ENCODE measurements at regions not wholly inside any gene's neighbourhood (a gene's known extent, or its start where the extent isn't known, plus 50 kb on each side); places are given as distances from the start of the nearest gene placed in this dataset.
"Not testable (repeated sequence)": the region's sequence is repeated elsewhere in the genome, so short reads cannot be mapped to it uniquely, and the experiment has no call there.

GRCh38 chr3:15905041-15905440 is 107.3 kb upstream of the ANKRD28 start:
- TF ChIP-seq CTCF (IDR thresholded peaks at IDR 0.05) (no peak), POLR2A (IDR thresholded peaks at IDR 0.05) (no peak)
- Histone ChIP-seq H3K9me3 (no peaks in the 10 kb centered on the region), H3K4me1 (peaks cover 0 to 17% (median 6%) of the 10 kb centered on the region in 4 donors), H3K4me3 (no peak overlapping the region), H3K27ac (no peak overlapping the region), H3K36me3 (no peaks in the 10 kb centered on the region), H3K27me3 (no peaks in the 10 kb centered on the region)
- intact Hi-C loops (cut with DNase I): no loop called here
- WGBS (ENCODE audit: insufficient coverage, low coverage, low lambda C conversion rate, missing lambda C conversion rate): 63% methylated on average over 1 of the region's 1 CpG
- DNase-seq: no peak
- ATAC-seq: no peak

- H3K27ac ChIP-seq; ATAC-seq; H3K27me3 ChIP-seq; DNase-seq; H3K36me3 ChIP-seq; intact Hi-C loops (cut with DNase I); H3K9me3 ChIP-seq; H3K4me3 ChIP-seq: not testable (repeated sequence)
- WGBS (ENCODE audit: insufficient coverage, low coverage, low lambda C conversion rate, missing lambda C conversion rate): 84% methylated on average over 5 of the region's 5 CpGs
- H3K4me1 ChIP-seq: peaks cover 0 to 17% (median 6%) of the 10 kb centered on the region in 4 donors
Observed at GRCh38 chr3:15907403-15907802, 109.6 kb upstream of the ANKRD28 start.

- DNase-seq: no peak
- Histone ChIP-seq H3K4me1 (no peaks in the 10 kb centered on the region), H3K36me3 (no peaks in the 10 kb centered on the region), H3K9me3 (no peaks in the 10 kb centered on the region), H3K27me3 (no peaks in the 10 kb centered on the region), H3K4me3 (no peak overlapping the region), H3K27ac (no peak overlapping the region)
- TF ChIP-seq CTCF (IDR thresholded peaks at IDR 0.05) (no peak), POLR2A (IDR thresholded peaks at IDR 0.05) (no peak)
- ATAC-seq: no peak
- WGBS (ENCODE audit: insufficient coverage, low coverage, low lambda C conversion rate, missing lambda C conversion rate): 82% methylated on average over 5 of the region's 5 CpGs
- intact Hi-C loops (cut with DNase I): no loop called here
Observed at GRCh38 chr3:15918988-15919387, 121.2 kb upstream of the ANKRD28 start.

- Histone ChIP-seq H3K27me3 (no peaks in the 10 kb centered on the region), H3K27ac (no peak overlapping the region), H3K4me1 (peaks cover 0 to 4% (median 0%) of the 10 kb centered on the region in 4 donors), H3K36me3 (no peaks in the 10 kb centered on the region), H3K4me3 (no peak overlapping the region), H3K9me3 (no peaks in the 10 kb centered on the region)
- intact Hi-C loops (cut with DNase I): no loop called here
- WGBS (ENCODE audit: insufficient coverage, low coverage, low lambda C conversion rate, missing lambda C conversion rate): 81% methylated on average over 2 of the region's 2 CpGs
- no peak for TF ChIP-seq POLR2A (IDR thresholded peaks at IDR 0.05)
- TF ChIP-seq CTCF (IDR thresholded peaks at IDR 0.05): no peak
- ATAC-seq: no peak
- DNase-seq: no peak
Observed at GRCh38 chr3:15919971-15920370, 122.2 kb upstream of the ANKRD28 start.

GRCh38 chr3:15923640-15924405 is 126.0 kb upstream of the ANKRD28 start:
- H3K36me3 ChIP-seq: no peaks in the 10 kb centered on the region
- TF ChIP-seq CTCF (IDR thresholded peaks at IDR 0.05) (no peak), POLR2A (IDR thresholded peaks at IDR 0.05) (no peak)
- no peak overlapping the region for H3K4me3 ChIP-seq
- H3K9me3 ChIP-seq: no peaks in the 10 kb centered on the region
- intact Hi-C loops (cut with DNase I): no loop called here
- ATAC-seq (peak in 1 of 4 donors; percentile 28), DNase-seq (no peak)
- no peaks in the 10 kb centered on the region for H3K27me3 ChIP-seq
- no peak overlapping the region for H3K27ac ChIP-seq
- 85% methylated on average over 5 of the region's 5 CpGs for WGBS (ENCODE audit: insufficient coverage, low coverage, low lambda C conversion rate, missing lambda C conversion rate)
- H3K4me1 ChIP-seq: peaks cover 0 to 12% (median 0%) of the 10 kb centered on the region in 4 donors
